HG03442 (cell line): ENCODE measurements at regions not wholly inside any gene's neighbourhood (a gene's known extent, or its start where the extent isn't known, plus 50 kb on each side); places are given as distances from the start of the nearest gene placed in this dataset.
A peak's percentile ranks its signal among the peaks of the same experiment; 100 is the strongest.

ENCODE experiments used
- ATAC-seq: cut with Tn5 transposase; IDR thresholded peaks from one replicate; pipeline ENCODE4 v1.9.1; 2021; ENCODE audit warnings: mild to moderate bottlenecking, moderate library complexity; ENCODE audit not compliant: unreplicated experiment

GRCh38 chr4:60117726-60118323 is 1082.3 kb upstream of the ADGRL3 start:
- no peak for ATAC-seq

GRCh38 chr4:60122820-60123219 is 1077.3 kb upstream of the ADGRL3 start:
- no peak for ATAC-seq

GRCh38 chr4:60128888-60129287 is 1071.2 kb upstream of the ADGRL3 start:
- ATAC-seq: no peak

DNA sequence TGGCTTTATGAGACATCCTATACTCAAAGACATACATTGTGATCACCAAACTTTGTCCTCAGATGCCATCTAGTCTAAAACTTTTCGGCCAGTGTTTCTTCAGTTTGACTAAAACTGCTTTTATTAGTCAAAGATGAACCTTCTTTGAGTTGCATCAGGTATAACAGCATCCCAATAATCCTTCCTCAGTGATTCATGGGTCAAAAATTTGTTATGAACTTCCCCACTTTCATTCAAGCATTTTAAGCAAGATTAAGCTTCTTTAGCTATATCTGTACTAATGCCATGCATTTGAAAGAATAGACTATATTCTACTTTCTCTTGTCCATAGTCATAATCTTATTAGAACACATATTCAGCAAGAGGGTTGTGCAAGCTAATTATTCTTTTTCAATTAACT is 1070.4 kb upstream of the ADGRL3 start:
- ATAC-seq: no peak

GRCh38 chr4:60133375-60133774 is 1066.8 kb upstream of the ADGRL3 start:
- no peak for ATAC-seq

GRCh38 chr4:60134099-60134498 is 1066.0 kb upstream of the ADGRL3 start:
- ATAC-seq: no peak

GRCh38 chr4:60155088-60155487 is 1045.0 kb upstream of the ADGRL3 start:
- no peak for ATAC-seq

GRCh38 chr4:60173103-60173502 is 1027.0 kb upstream of the ADGRL3 start:
- ATAC-seq: no peak

- no peak for ATAC-seq
These were observed 1026.4 kb upstream of the ADGRL3 start for GRCh38 chr4:60173718-60174117.

GRCh38 chr4:60175241-60175640 is 1024.9 kb upstream of the ADGRL3 start:
- ATAC-seq: no peak

DNA sequence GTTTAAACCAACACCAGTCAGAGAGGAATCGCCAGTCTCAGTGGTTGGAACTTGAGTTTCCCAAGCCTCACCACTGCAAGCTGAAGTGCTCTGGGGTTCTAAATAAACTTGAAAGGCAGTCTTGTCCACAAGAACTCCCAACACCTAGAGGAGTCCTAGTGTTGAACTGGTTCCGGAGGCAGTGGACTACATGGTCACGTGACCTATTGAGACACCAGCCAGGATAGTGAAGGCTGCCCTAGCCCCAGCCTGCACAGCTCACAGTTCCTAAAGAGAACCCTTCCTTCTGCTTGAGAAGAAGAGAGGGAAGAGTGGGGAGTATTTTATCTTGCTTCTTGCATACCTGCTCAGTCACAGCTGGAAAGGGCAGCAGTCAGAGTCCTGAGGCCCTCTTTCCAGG is 1012.7 kb upstream of the ADGRL3 start:
- ATAC-seq: no peak

GRCh38 chr4:60189286-60189685 is 1010.8 kb upstream of the ADGRL3 start:
- ATAC-seq: no peak

GRCh38 chr4:60194214-60194613 is 1005.9 kb upstream of the ADGRL3 start:
- no peak for ATAC-seq

DNA sequence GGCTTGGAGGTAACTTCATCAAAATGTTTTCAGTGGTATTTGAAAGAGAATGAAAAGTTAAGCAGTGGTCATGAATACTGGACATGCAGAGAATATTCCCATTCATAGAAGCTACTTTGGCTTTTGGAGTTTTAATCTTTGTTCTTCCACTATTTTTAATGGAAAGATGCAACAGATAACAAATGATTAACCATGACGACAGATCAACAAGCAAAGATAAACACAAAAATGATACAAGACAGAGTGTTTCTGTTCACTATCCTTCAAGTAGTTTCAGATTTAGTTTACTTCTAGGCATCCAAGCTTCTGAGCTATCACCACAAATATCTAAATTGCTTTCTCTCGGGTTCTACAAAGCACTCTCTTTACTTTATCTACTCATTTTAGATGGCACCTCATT is 1004.9 kb upstream of the ADGRL3 start:
- ATAC-seq: no peak

- peak; percentile 81 for ATAC-seq
These were observed 999.0 kb upstream of the ADGRL3 start for GRCh38 chr4:60201052-60201673.

DNA sequence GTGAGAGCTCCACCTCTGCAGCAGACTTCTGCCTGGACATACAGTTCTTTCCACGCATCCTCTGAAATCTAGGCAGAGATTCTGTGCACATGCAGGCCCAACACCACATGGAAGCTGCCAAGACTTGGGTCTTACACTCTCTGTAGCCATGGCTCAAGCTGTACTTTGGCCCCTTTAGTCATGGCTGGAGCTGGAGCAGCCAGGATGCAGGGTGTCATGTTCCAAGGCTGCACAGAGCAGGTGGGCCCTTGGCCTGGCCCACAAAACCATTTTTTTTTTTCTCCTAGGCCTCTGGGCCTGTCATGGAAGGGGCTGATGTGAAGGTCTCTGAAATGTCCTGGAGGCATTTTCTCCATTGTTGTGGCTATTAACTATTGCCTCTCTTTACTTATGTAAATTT is 990.5 kb upstream of the ADGRL3 start:
- no peak for ATAC-seq

GRCh38 chr4:60215906-60216305 is 984.2 kb upstream of the ADGRL3 start:
- no peak for ATAC-seq

GRCh38 chr4:60216752-60217151 is 983.4 kb upstream of the ADGRL3 start:
- ATAC-seq: no peak

- no peak for ATAC-seq
These were observed 978.3 kb upstream of the ADGRL3 start for GRCh38 chr4:60221866-60222265.

- no peak for ATAC-seq
These were observed 976.8 kb upstream of the ADGRL3 start for GRCh38 chr4:60223208-60223923.

- no peak for ATAC-seq
These were observed 958.3 kb upstream of the ADGRL3 start for GRCh38 chr4:60241866-60242265.

GRCh38 chr4:60249784-60250183 is 950.3 kb upstream of the ADGRL3 start:
- no peak for ATAC-seq
